Activated CD4-positive, alpha-beta T cell treated with anti-CD3 and anti-CD28 coated beads, Interleukin-2, amount 50 U/mL, for 4 hours (primary cell): ENCODE measurements at regions not wholly inside any gene's neighbourhood (a gene's known extent, or its start where the extent isn't known, plus 50 kb on each side); places are given as distances from the start of the nearest gene placed in this dataset.
"Not testable (repeated sequence)": the region's sequence is repeated elsewhere in the genome, so short reads cannot be mapped to it uniquely, and the experiment has no call there.

Source experiments
- DNase-seq, 2 experiments: peaks; one replicate each; pipeline ENCODE4 v3.0.0-alpha.2; 2020

DNA sequence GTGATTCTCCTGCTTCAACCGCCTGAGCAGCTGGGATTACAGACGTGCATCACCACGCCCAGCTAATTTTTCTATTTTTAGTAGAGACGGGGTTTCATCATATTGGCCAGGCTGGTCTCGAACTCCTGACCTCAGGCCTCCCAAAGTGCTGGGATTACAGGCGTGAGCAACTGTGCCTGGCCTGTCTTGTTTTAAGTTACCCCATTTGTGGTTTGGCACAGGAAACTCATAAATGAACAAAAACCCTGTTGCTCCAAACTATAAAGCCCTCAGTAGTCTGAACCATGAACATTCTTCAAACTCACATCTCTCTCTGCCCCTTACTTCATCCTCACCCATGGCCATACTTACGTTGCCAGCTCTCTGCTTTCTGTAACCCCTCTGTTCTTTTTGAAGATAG, 61.7 kb downstream of the RHOU start:
- DNase-seq: not testable (repeated sequence)

- no peak for DNase-seq
Measured at GRCh38 chr1:228798035-228798434, 62.8 kb downstream of the RHOU start.

DNA sequence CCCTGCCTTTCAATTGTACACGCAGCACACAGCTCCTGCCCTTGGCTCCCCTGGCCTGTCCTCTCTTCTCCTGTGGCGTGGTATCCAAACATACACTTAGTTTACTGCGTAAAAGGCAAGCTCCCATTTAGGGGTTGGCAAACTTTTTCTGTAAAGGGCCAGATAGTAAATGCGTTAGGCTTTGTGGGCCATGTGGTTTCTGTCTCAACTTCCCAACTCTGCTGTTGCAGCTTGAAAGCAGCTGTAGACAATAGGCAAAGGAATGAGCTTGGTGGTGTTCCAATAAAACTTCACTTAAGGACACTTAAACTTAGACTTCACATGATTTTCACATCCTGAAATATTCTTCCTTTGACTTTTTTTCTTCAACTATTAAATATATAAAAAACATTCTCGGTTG, 63.3 kb downstream of the RHOU start:
- no peak for DNase-seq

DNA sequence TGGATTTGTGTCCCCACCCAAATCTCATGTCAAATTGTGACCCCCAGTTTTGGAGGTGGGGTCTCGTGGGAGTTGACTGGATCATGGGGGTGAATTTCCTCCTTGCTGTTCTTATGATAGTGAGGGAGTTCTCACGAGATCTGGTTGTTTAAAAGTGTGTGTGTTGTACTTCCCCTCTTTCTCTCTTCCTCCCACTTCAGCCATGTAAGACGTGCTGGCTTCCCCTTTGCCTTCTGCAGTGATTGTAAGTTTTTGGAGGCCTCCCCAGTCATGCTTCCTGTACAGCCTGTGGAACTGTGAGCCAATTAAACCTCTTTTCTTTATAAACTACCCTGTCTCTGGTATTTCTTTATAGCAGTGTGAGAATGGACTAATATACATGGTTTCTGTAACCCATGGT, 64.6 kb downstream of the RHOU start:
- DNase-seq: no peak

DNA sequence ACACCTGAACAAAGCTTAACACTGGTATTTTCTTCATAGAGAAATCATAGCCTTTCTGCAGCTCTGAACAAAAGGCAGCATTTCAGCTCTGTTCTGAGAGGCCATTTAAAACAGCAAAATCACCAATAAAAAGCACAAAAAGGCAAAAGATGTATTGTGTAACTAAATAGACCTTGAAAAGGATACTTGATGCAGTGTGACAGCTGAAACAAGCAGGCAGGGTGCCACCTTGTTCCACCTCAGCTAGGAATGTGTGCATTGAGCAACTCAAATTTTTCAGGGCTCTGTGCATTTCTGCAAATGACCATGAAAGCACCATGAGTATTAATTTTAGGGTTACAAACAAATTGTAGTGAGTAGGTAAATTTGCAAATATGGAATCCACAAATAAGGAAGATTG, 65.8 kb downstream of the RHOU start:
- no peak for DNase-seq

DNA sequence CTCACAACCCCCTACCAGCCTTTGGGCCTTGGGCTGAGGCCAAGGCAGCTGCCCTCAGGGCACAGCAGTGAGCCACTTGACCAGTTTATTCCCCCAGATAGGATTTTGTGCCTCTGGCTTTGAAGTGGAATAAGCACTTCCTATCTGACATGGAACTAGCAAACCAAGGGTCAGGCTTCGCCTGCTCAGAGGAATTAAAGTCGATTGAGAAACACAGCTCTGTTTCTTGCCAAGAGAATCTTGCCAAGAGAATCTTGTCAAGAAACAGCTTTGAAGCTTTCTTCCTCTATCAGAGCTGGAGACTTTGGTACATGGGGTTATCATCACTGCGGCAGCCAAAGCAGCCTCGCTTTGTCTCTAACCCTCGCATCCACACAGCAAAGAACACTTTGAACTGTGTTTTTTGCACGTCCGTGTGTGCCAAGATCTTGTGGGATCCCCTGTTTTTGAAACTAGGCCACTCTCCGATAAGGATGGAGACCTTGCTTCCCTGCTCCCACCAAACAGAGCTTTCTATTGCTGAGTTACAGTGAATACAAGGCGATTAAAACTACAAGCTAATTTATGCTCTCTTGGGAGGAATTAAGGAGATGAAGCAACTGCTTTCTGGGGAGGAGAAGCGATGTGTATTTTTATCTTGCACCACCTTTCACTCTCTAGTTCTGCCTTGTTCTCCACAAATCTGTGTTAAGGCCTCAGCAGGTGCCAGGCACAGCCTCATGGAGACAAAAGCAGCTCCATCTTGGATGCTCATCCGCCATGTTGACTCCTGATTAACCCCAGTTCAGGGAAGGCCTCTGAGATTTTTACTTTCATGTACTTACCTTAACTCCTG, 67.3 kb downstream of the RHOU start:
- no peak for DNase-seq

DNA sequence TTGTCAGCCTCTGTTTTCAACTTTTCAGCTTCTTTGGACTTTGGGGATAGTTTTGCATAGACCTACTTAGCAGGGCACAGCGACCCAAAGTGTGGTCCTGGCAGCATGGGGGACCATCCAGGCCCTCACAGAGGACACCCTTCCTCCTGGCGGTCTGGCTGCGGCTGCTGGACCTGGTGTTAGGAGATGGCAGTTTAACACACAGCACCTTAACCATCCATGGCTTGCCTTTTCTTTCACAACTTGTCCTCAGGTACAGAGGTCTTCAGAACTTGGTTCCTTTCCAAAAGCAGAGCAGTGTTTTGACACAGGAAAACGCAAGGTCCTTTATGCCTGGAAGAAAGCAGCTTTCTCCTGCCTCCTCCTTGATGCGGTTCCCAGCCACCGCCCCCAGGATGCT, 68.1 kb downstream of the RHOU start:
- DNase-seq: no peak

DNA sequence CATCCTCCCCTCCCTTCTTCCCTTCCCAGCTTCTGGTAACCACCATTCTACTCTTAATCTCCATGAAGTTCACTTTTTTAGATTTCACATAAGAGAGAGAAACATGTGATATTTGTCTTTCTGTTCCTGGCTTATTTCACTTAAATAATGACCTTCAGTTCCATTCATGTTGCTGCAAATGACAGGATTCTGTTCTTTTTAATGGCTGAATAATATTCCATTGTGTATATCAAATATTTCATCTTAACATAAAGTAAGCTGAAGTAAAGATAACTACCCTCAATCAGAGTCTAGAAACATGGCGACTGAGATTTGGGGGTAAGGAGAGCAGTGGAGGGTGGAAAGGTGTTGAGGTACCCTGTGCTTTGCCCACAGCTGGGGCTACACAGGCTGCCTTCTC, 68.9 kb downstream of the RHOU start:
- no peak for DNase-seq

GRCh38 chr1:228804640-228805413, 69.5 kb downstream of the RHOU start:
- no peak for DNase-seq

- no peak for DNase-seq
Measured at GRCh38 chr1:228807904-228808605, 72.8 kb downstream of the RHOU start.

GRCh38 chr1:228809621-228810394, 74.5 kb downstream of the RHOU start:
- DNase-seq: no peak

DNA sequence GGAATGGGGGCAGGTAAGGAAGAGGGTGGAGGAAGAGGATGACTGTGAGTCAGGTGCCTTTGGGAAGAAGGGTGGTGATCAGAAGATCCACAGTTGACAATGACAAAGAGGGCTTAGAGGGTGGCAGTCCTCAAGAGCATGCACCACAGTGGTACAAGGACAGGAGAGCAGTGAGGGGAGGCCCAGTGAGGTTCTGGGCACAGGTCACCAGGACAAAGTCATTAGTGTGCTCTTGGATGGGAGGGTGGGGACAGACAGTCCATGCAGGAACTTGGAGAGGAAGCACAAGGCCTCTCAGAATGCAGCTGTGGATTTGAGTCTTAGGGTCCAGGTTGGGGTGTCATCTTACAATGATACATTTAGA, 75.1 kb downstream of the RHOU start:
- DNase-seq: no peak

DNA sequence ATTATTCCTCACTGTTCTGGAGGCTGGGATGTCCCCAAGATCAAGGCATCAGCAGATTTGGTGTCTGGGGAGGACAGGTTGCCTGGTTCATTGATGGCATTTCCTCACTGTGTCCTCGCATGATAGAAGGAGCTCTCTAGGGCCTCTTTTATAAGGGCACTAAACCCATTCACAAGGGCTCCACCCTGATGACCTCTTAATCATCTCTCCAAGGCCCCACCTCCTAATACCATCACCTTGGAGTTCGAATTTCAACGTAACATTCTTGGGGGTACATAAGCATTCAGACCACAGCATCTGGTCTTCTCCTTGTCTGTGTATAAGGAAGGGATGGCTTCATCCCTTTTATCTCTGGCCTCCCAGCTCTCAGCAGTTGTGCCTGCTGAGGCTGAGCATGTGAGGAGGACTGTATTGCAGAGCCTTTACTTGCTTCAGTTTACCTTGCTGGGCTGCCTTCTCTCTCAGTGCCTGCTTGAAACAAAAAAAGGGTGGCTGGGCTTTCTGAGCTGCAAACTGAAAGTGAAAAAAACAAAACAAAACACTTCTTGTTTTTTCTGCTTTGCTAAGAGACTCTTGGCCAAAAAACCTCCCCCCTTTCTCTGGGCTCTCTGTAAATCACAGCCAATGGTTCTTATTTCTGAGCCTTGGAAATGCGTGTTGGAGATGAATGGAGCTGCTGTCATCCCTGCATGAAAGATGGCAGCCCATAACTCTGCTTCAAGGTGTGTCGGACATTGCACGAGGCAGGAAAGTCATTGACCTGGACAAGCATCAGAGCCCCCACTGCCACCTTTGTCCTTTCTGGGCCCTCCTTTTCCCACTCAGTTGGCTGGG, 75.8 kb downstream of the RHOU start:
- DNase-seq: no peak

DNA sequence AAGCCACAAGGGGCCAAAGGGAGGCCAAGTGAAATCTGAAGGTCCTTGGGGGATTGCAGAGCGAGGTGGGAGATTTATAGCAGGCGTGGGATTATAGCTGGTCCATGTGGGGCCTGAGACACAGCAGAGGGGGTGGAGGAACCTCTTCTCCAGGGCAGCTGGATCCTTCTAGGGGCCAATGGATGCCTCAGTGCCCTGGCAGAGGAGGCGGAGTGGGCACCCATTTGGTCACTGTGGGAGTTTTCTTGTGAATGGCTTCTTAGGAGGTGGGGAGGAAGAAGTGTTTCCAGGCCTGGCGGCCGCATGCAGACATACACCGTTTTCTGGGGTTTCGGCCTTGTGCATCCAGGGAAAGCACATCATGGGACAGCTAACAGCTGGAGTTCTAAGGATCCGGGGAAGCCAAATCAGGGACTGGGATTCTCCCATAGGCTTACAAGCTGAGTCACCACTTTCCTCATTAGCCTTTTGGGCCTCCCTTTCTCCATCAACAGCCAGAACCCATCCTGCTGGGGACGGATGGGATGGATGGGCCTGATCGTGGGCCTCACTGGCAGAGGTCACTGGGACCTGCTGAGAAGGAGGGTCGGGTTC, 76.5 kb downstream of the RHOU start:
- no peak for DNase-seq

- DNase-seq: no peak
Measured at GRCh38 chr1:228812961-228813360, 77.7 kb downstream of the RHOU start.

- DNase-seq: no peak
Measured at GRCh38 chr1:228814176-228814575, 78.9 kb downstream of the RHOU start.

DNA sequence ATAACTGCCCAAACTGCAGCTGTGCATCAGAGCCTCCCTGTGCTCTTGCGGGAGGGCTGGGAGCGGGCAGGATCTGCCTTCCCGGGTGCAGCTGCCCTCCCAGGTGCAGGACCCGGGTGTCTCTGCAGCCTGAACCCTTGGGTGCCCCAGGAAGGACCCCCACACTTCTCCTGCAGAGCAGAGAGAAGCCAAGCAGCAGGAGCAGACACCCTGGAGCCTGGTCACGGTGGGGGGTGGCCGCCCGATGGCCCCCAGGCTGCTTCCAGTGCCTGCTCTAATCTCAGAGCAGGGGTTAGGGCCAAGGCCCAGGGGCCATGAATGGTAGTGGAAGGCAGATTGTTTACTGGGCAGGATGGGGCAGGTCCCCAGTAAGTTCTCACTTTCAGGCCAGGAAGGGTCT, 83.0 kb downstream of the RHOU start:
- DNase-seq: no peak

GRCh38 chr1:228818928-228819630, 83.8 kb downstream of the RHOU start:
- DNase-seq: no peak

GRCh38 chr1:228821252-228821651, 86.0 kb downstream of the RHOU start:
- no peak for DNase-seq

- no peak for DNase-seq
Measured at GRCh38 chr1:228823200-228823599, 87.9 kb downstream of the RHOU start.

DNA sequence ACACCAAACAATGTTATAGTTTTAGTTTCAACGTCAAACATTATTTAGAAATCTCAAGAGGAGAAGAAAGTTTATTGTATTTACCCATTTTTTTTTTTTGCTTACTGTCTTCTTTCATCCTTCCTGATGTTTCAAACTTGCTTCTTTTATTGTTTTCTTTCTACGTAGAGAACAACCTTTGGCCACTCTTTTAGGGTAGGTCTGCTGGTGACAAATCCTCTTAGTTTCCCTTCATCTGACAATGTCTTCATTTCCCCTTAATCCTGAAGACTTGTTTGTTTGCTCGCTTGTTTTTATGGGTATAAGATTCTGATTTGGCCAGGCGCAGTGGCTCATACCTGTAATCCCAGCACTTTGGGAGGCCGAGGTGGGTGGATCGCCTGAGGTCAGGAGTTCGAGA, 89.1 kb downstream of the RHOU start:
- no peak for DNase-seq
